Renal cortical epithelial cell (primary cell): ENCODE measurements at regions not wholly inside any gene's neighbourhood (a gene's known extent, or its start where the extent isn't known, plus 50 kb on each side); places are given as distances from the start of the nearest gene placed in this dataset.

Experiments
- DNase-seq: peaks from one replicate; pipeline ENCODE4 v3.0.0-alpha.2; 2011; ENCODE audit warnings: low read depth

GRCh38 chr12:59928416-59928815 lies 332.6 kb downstream of the SLC16A7 start:
- peak; percentile 22 for DNase-seq

DNA sequence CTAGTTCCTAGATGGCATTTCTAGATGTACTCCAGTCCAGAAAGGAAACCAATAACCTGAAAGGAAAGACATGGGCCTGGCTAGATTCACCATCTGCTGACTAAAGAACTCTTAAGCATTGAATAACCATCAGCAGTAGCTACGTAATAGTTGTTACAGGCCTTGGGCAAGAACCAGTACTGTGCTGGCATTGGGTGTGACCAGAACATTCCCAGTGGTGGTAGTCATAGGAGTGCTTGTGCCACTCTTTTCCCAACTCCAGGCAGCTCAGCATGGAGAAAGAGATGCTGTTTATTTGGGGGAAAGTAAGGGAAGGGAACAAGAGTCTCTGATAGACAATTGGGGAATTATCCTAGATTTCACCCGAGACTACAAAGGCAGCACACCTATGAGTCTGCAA lies 333.3 kb downstream of the SLC16A7 start:
- DNase-seq: peak; percentile 91

- DNase-seq: no peak
Observed at GRCh38 chr12:59934486-59934885, 338.7 kb downstream of the SLC16A7 start.

DNA sequence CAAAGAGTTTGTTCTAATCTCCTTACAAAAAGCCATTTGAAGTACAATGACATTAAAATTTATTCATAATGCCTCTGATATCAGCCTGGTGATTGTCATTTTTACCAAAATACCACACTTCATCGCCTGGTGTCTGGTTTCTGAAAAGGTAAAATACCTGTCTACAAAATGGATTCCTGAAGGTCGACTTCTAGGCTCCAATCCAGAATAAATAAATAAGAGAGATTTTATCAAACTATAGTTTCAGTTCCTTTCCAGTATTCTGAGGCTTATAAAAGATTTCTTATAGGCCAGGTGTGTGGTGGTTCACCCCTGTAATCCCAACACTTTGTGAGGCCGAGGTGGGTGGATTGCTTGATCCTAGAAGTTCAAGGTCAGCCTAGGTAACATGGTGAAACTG lies 340.7 kb downstream of the SLC16A7 start:
- DNase-seq: no peak

- no peak for DNase-seq
Observed at GRCh38 chr12:59937148-59937547, 341.3 kb downstream of the SLC16A7 start.

DNA sequence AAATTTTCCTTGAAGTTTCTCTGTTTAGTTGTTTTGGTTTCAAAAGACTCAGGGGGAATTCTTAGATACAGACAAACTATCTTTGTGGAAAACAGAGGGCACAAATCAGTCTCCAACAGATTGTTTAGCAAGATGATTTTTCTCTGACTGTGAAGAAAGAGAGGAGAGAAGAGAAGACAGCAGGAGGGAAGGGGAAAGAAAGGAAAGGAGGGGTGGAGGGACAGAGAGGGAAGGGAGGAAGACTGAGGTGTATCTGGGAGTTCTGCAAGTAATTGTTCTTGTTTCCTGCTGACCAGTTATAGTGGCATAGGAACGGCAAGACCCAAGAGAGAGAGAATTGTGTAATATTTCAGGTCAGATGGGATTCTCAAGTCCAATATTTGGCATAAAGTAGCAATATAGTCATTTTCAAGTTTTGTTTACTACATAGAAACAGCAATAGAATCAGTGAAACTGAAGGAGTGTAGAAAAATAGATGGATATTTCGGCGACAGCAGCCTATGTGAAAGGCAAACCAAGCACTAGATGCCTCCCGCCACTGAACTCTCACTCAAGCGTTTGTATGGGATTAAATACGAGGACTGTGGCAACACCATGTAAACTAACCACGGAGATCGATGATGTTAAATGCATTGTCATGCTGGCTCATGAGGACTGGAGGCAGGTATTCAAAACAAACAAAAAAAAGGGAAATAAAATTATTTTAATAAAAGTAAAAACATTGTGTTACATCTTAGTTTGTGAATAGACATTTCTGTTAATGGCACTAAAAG lies 342.5 kb downstream of the SLC16A7 start:
- no peak for DNase-seq

- DNase-seq: peak; percentile 33
Observed at GRCh38 chr12:59940631-59941342, 345.0 kb downstream of the SLC16A7 start.

- DNase-seq: no peak
Observed at GRCh38 chr12:59941461-59941860, 345.6 kb downstream of the SLC16A7 start.

- DNase-seq: no peak
Observed at GRCh38 chr12:59944177-59944576, 348.3 kb downstream of the SLC16A7 start.

- DNase-seq: no peak
Observed at GRCh38 chr12:59946635-59947034, 350.8 kb downstream of the SLC16A7 start.

DNA sequence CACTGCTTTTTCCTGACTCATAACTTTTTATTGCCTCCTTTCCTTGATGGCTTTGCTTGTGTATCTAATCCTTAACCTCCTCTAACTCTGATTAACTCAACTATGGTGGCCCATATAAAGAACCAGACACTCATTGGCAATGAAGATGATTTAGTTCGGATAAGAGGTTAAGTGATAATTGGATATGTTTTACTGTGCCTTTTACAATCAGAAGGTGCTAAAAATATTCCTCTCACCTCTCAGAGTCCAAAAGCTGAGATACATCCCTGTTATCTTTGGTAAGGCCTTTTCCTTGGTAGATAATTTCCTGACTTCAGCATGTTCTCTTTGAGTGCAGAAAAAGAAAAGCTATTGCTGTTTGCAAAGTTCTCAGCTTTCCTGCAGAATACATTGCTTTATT lies 367.7 kb downstream of the SLC16A7 start:
- DNase-seq: peak; percentile 15

DNA sequence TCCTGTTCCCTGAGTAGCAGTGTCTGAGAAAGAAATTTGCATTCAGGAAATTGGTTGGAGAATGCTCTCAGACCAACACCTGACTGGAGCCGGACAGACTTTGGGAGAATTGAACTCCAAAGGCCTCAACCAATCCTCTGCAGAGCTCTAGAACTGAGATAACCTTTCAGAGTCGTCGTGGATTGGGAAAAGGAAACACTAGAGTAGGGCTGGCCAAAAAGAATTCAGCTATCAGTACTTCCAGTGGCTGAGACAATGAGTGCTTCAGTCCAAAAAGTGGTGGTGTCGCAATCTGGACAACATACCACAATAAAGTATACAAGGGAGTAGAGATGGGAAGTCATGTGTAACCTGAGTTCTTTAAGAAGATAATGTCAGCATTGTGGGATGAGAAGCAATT lies 377.1 kb downstream of the SLC16A7 start:
- DNase-seq: peak; percentile 64

- DNase-seq: peak; percentile 74
Observed at GRCh38 chr12:59973515-59973914, 377.7 kb downstream of the SLC16A7 start.

- peak; percentile 31 for DNase-seq
Observed at GRCh38 chr12:59977779-59978178, 381.9 kb downstream of the SLC16A7 start.

DNA sequence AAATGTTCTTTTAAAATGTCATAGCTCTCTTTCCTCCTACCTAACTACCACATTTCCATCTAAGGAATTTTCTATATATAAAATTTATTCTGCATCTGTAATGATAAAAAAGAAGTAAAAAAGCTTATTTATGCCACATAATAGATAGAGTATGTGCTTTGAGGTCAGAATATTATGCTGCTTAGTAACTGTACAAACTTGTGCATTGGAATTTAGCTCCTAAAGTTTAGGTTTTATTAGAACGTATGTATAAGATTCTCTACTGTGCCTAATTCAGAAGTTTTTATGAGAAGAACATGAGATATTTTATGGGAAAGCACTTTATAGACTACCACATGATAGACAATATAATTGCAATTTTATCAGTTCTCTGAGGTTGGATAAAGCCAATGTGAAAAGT lies 384.6 kb downstream of the SLC16A7 start:
- no peak for DNase-seq

- DNase-seq: no peak
Observed at GRCh38 chr12:59999291-59999690, 403.5 kb downstream of the SLC16A7 start.

DNA sequence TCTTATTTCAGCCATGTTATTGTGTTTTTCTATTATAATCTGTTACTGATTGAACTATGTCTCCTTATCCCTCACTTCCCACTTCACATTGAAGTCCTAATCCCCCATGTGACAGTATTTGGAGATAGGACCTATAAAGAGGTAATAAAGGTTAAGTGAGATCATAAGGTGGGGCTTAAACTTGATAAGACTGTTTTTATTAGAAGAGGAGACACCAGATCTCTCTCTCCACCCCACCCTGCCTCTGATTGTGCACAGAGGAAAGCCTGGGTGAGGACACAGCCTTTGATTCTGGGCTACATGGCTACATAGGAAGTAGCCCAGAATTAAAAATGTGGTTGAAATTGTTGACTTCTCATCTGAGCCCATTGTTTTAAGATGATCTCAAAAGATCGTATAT lies 414.7 kb downstream of the SLC16A7 start:
- DNase-seq: no peak

GRCh38 chr12:60012659-60013058 lies 416.8 kb downstream of the SLC16A7 start:
- no peak for DNase-seq

DNA sequence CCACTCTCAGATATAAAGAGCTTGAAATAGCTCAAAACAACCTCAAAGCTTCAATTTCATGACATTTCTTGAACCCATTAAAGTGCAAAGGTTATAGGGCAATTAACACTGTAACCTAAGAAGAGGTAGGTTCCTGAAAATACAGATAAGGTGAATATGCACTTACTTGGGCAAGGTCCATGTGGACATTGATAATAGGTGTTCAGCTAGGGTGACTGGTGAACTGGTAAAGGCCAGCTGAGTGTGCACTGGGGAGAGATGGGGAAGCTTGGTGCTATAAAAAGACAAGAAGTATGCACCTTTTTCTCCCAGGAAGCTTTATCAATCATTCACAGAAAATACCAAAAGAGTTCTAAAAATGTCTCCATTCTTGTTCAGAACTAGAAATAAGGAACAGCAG lies 418.6 kb downstream of the SLC16A7 start:
- DNase-seq: peak; percentile 1

- no peak for DNase-seq
Observed at GRCh38 chr12:60020068-60020467, 424.2 kb downstream of the SLC16A7 start.

GRCh38 chr12:60021235-60021634 lies 425.4 kb downstream of the SLC16A7 start:
- DNase-seq: no peak

- no peak for DNase-seq
Observed at GRCh38 chr12:60027266-60027665, 431.4 kb downstream of the SLC16A7 start.

DNA sequence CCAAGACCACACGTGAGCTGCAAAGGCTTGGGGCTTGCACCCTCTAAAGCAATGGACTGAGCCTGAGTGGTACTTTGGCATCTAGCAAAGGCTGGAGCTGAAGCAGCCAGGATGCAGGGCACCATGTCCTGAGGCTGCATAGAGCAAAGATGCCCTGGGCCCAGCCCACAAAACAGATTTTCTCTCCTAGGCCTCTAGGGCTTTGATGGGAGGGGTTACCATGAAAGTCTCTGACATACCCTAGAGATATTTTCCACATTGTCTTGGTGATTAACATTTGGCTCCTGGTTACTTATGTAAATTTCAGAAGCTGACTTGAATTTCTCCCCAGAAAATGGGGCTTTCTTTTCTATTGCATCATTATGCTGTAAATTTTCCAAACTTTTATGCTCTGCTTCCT lies 438.3 kb downstream of the SLC16A7 start:
- DNase-seq: no peak
